ENCODE measurements at regions not wholly inside any gene's neighbourhood (a gene's known extent, or its start where the extent isn't known, plus 50 kb on each side); places are given as distances from the start of the nearest gene placed in this dataset.

- TF ChIP-seq GATA3 (IDR thresholded peaks at IDR 0.05; ENCODE audit: low read depth, low read length) (no peak), GATA2 (IDR thresholded peaks at IDR 0.05; ENCODE audit: low read depth, low read length) (no peak)
Measured at GRCh38 chr15:69794645-69795469, 302.9 kb downstream of the TLE3 start.
